SH-SY5Y (cell line): ENCODE measurements at regions not wholly inside any gene's neighbourhood (a gene's known extent, or its start where the extent isn't known, plus 50 kb on each side); places are given as distances from the start of the nearest gene placed in this dataset.

Experiments used
- GATA2 ChIP-seq: IDR thresholded peaks from 2 replicates; pipeline ENCODE4 v1.6.1; 2011; ENCODE audit warnings: mild to moderate bottlenecking, low read depth, low read length
- GATA3 ChIP-seq: IDR thresholded peaks from 2 replicates; pipeline ENCODE4 v1.6.1; 2011; ENCODE audit warnings: low read depth, mild to moderate bottlenecking, low read length, moderate library complexity

GRCh38 chr1:90834354-90834885 is 117.3 kb upstream of the BARHL2 start:
- TF ChIP-seq GATA2 (no peak), GATA3 (no peak)
